H9 (cell line): ENCODE measurements at regions not wholly inside any gene's neighbourhood (a gene's known extent, or its start where the extent isn't known, plus 50 kb on each side); places are given as distances from the start of the nearest gene placed in this dataset.

Experiments
- DNase-seq: peaks from one replicate; pipeline ENCODE4 v3.0.0-alpha.2; 2017
- H2AFZ ChIP-seq: one replicate; pipeline ENCODE4 v1.6.1; 2013; ENCODE audit warnings: mild to moderate bottlenecking, low read length, control low read depth, moderate library complexity
- H2AK5ac ChIP-seq: 2 replicates; pipeline ENCODE4 v1.6.1; 2013; ENCODE audit warnings: low read length, control low read depth, mixed read lengths; ENCODE audit not compliant: insufficient read length
- H2BK120ac ChIP-seq: one replicate; pipeline ENCODE4 v1.6.1; 2013; ENCODE audit warnings: low read depth, mild to moderate bottlenecking, low read length, control low read depth, inconsistent platforms; ENCODE audit not compliant: poor library complexity, severe bottlenecking
- H2BK12ac ChIP-seq: 2 replicates; pipeline ENCODE4 v1.6.1; 2013; ENCODE audit warnings: low read length, control low read depth, mixed read lengths, low read depth; ENCODE audit not compliant: insufficient read length
- H2BK15ac ChIP-seq: 2 replicates; pipeline ENCODE4 v1.6.1; 2013; ENCODE audit warnings: low read depth, low read length, control low read depth
- H2BK20ac ChIP-seq: one replicate; pipeline ENCODE4 v1.6.1; 2013; ENCODE audit warnings: low read depth, mild to moderate bottlenecking, low read length, control low read depth, inconsistent platforms; ENCODE audit not compliant: poor library complexity, severe bottlenecking
- H2BK5ac ChIP-seq: 2 replicates; pipeline ENCODE4 v1.6.1; 2013; ENCODE audit warnings: low read length, control low read depth, mixed read lengths; ENCODE audit not compliant: insufficient read length
- H3K14ac ChIP-seq: 2 replicates; pipeline ENCODE4 v1.6.1; 2013; ENCODE audit warnings: low read length, control low read depth; ENCODE audit not compliant: insufficient read depth
- H3K18ac ChIP-seq: 2 replicates; pipeline ENCODE4 v1.6.1; 2013; ENCODE audit warnings: low read depth, mild to moderate bottlenecking, mixed read lengths, low read length, control low read depth; ENCODE audit not compliant: insufficient read length
- H3K23ac ChIP-seq: 2 replicates; pipeline ENCODE4 v1.6.1; 2013; ENCODE audit warnings: low read length, control low read depth, mixed read lengths, low read depth; ENCODE audit not compliant: insufficient read length
- H3K23me2 ChIP-seq: 2 replicates; pipeline ENCODE4 v1.6.1; 2013; ENCODE audit warnings: low read depth, mild to moderate bottlenecking, mixed read lengths, low read length, control low read depth; ENCODE audit not compliant: insufficient read length, poor library complexity, severe bottlenecking
- H3K27ac ChIP-seq: 2 replicates; pipeline ENCODE4 v1.5.1; 2013; ENCODE audit warnings: low read length, control low read depth, mixed read lengths, low read depth; ENCODE audit not compliant: insufficient read length
- H3K27me3 ChIP-seq: 2 replicates; pipeline ENCODE4 v1.6.1; 2013; ENCODE audit warnings: low read length, control low read depth, inconsistent platforms; ENCODE audit not compliant: insufficient read depth
- H3K4ac ChIP-seq: 2 replicates; pipeline ENCODE4 v1.6.1; 2013; ENCODE audit warnings: low read depth, mild to moderate bottlenecking, control low read depth, inconsistent platforms, low read length, moderate library complexity
- H3K4me1 ChIP-seq: 2 replicates; pipeline ENCODE4 v1.6.1; 2013; ENCODE audit warnings: low read length, control low read depth, inconsistent platforms; ENCODE audit not compliant: insufficient read depth
- H3K4me2 ChIP-seq: 2 replicates; pipeline ENCODE4 v1.6.1; 2013; ENCODE audit warnings: low read length, control low read depth, mixed read lengths; ENCODE audit not compliant: insufficient read length, insufficient read depth
- H3K56ac ChIP-seq: 2 replicates; pipeline ENCODE4 v1.6.1; 2013; ENCODE audit warnings: low read depth, mild to moderate bottlenecking, mixed read lengths, low read length, control low read depth; ENCODE audit not compliant: insufficient read length
- H3K79me1 ChIP-seq: 2 replicates; pipeline ENCODE4 v1.6.1; 2013; ENCODE audit warnings: low read depth, mild to moderate bottlenecking, moderate library complexity, low read length, control low read depth, inconsistent platforms; ENCODE audit not compliant: insufficient read depth, poor library complexity, severe bottlenecking
- H3K79me2 ChIP-seq: 2 replicates; pipeline ENCODE4 v1.6.1; 2013; ENCODE audit warnings: low read length, control low read depth, inconsistent platforms; ENCODE audit not compliant: insufficient read depth
- H3K9ac ChIP-seq: 2 replicates; pipeline ENCODE4 v1.6.1; 2013; ENCODE audit warnings: low read length, control low read depth, mixed read lengths; ENCODE audit not compliant: insufficient read length; ENCODE audit errors: extremely low read depth
- H3K9me3 ChIP-seq: one replicate; pipeline ENCODE4 v1.6.1; 2013; ENCODE audit warnings: low read depth, low read length, inconsistent platforms; ENCODE audit not compliant: control insufficient read depth
- H3T11ph ChIP-seq: one replicate; pipeline ENCODE4 v1.6.1; 2013; ENCODE audit warnings: mild to moderate bottlenecking, low read length, control low read depth, inconsistent platforms
- H4K20me1 ChIP-seq: one replicate; pipeline ENCODE4 v1.6.1; 2013; ENCODE audit not compliant: control insufficient read depth, insufficient read length, insufficient read depth
- H4K5ac ChIP-seq: 2 replicates; pipeline ENCODE4 v1.6.1; 2013; ENCODE audit warnings: low read depth, mild to moderate bottlenecking, mixed read lengths, low read length, control low read depth; ENCODE audit not compliant: insufficient read length
- H4K8ac ChIP-seq: replicated peaks from 2 replicates; pipeline ENCODE4 v1.6.1; 2013; ENCODE audit warnings: low read length, control low read depth, mixed read lengths, low read depth; ENCODE audit not compliant: insufficient read length
- H4K91ac ChIP-seq: 2 replicates; pipeline ENCODE4 v1.6.1; 2013; ENCODE audit warnings: low read depth, mild to moderate bottlenecking, moderate library complexity, mixed read lengths, low read length, control low read depth; ENCODE audit not compliant: insufficient read length
- H3K27ac Mint-ChIP-seq, 3 experiments: 2 replicates in 2 of 3; 3 replicates in 1 of 3; pipeline ENCODE4 v1.8.0; 2020 to 2021; ENCODE audit warnings: mixed read lengths in 3 of 3, mild to moderate bottlenecking in 1 of 3, moderate library complexity in 1 of 3
- H3K27me3 Mint-ChIP-seq: 2 replicates; pipeline ENCODE4 v1.8.0; 2021; ENCODE audit warnings: low read depth, mild to moderate bottlenecking, moderate library complexity, mixed read lengths
- H3K36me3 Mint-ChIP-seq, 3 experiments: 2 replicates in 2 of 3; 3 replicates in 1 of 3; pipeline ENCODE4 v1.8.0; 2020 to 2021; ENCODE audit warnings: low read depth in 3 of 3, mixed read lengths in 3 of 3; ENCODE audit not compliant: insufficient read depth in 1 of 3
- H3K4me1 Mint-ChIP-seq, 2 experiments: 2 replicates each; pipeline ENCODE4 v1.8.0; 2020; ENCODE audit warnings: mixed read lengths in 2 of 2
- H3K4me3 Mint-ChIP-seq, 2 experiments: 2 replicates in 1 of 2; 3 replicates in 1 of 2; pipeline ENCODE4 v1.8.0; 2020 to 2021; ENCODE audit warnings: mild to moderate bottlenecking in 2 of 2, mixed read lengths in 2 of 2, moderate library complexity in 1 of 2
- H3K9me3 Mint-ChIP-seq, 2 experiments: 2 replicates in 1 of 2; 3 replicates in 1 of 2; pipeline ENCODE4 v1.8.0; 2020; ENCODE audit warnings: mild to moderate bottlenecking in 2 of 2, mixed read lengths in 2 of 2, moderate library complexity in 1 of 2
- WGBS: extraction: QIAGEN DNeasy Blood & Tissue Kit; methylation state at CpG from one replicate; pipeline ENCODE4 v1.1.7; 2013; ENCODE audit warnings: missing lambda C conversion rate, low lambda C conversion rate, mixed read lengths; ENCODE audit not compliant: insufficient read length; ENCODE audit errors: extremely low coverage; 5-methylcytosine and 5-hydroxymethylcytosine counted together
- TF ChIP-seq, protein P1 (sequence below): fragments of 200-600 bp; sonication (generic); conservative IDR thresholded peaks from 3 replicates; pipeline ENCODE4 v1.8.0; 2021; ENCODE audit warnings: antibody characterized with exemption, mild to moderate bottlenecking

DNA sequence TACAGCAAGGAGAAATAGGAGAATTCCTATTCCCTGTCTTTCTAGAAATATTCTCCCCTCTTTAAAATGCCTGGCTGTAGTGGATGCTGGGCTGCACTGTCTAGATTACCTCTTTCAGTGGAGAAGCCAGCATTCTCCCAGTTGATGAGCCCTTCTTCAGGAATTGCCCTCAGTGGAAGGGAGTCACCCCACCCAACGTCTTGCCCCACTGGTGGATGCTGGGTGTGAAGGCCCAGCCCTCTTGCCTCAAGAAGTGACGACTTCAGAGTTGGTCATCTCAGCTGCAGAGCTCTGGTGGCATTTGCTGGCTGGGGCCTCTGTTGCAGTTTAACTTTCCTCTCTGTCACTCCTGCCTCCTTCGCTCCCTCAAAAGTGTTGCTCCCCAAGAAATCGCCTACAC, 248.2 kb downstream of the ATG4C start:
- H2BK15ac ChIP-seq, result no peak overlapping the region
- H2BK5ac ChIP-seq, result no peak overlapping the region
- H3K36me3 Mint-ChIP-seq, result peaks cover 0 to 6% (median 3%) of the 10 kb centered on the region in 3 experiments; a peak in 3 of 7 replicates
- H3K79me2 ChIP-seq, result no peaks in the 10 kb centered on the region
- no peaks in the 10 kb centered on the region for H3K4me1 ChIP-seq
- H3K23me2 ChIP-seq, result no peaks in the 10 kb centered on the region
- no peak for DNase-seq
- H3K9ac ChIP-seq, result no peak overlapping the region
- peaks cover 8% of the 10 kb centered on the region for H3K9me3 ChIP-seq
- no peak overlapping the region for H4K5ac ChIP-seq
- H4K20me1 ChIP-seq, result no peaks in the 10 kb centered on the region
- TF ChIP-seq, protein P1, sequence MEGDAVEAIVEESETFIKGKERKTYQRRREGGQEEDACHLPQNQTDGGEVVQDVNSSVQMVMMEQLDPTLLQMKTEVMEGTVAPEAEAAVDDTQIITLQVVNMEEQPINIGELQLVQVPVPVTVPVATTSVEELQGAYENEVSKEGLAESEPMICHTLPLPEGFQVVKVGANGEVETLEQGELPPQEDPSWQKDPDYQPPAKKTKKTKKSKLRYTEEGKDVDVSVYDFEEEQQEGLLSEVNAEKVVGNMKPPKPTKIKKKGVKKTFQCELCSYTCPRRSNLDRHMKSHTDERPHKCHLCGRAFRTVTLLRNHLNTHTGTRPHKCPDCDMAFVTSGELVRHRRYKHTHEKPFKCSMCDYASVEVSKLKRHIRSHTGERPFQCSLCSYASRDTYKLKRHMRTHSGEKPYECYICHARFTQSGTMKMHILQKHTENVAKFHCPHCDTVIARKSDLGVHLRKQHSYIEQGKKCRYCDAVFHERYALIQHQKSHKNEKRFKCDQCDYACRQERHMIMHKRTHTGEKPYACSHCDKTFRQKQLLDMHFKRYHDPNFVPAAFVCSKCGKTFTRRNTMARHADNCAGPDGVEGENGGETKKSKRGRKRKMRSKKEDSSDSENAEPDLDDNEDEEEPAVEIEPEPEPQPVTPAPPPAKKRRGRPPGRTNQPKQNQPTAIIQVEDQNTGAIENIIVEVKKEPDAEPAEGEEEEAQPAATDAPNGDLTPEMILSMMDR, result no peak
- no peak overlapping the region for H3K27ac ChIP-seq
- H4K91ac ChIP-seq, result no peak overlapping the region
- H3K27me3 ChIP-seq, result no peaks in the 10 kb centered on the region
- no peak overlapping the region for H3T11ph ChIP-seq
- H3K27ac Mint-ChIP-seq, result no peak overlapping the region
- peaks cover 2% of the 10 kb centered on the region; the same call in 1 of the 2 replicates for H3K27me3 Mint-ChIP-seq
- no peak overlapping the region for H2AK5ac ChIP-seq
- no peak overlapping the region for H3K4me2 ChIP-seq
- no peak overlapping the region for H3K14ac ChIP-seq
- H3K23ac ChIP-seq, result no peak overlapping the region
- no peak overlapping the region for H2BK12ac ChIP-seq
- H3K18ac ChIP-seq, result no peak overlapping the region
- no peak overlapping the region for H3K4me3 Mint-ChIP-seq
- H2BK20ac ChIP-seq, result no peak overlapping the region
- no CpG with 5 or more reads among the region's 4 CpGs for WGBS
- no peak overlapping the region for H3K56ac ChIP-seq
- no peak overlapping the region for H2AFZ ChIP-seq
- peaks cover 10 to 12% of the 10 kb centered on the region in 2 experiments; a peak in 4 of 5 replicates for H3K9me3 Mint-ChIP-seq
- H2BK120ac ChIP-seq, result peak overlapping the region; percentile 54
- H3K4ac ChIP-seq, result no peak overlapping the region
- peaks cover 7 to 10% of the 10 kb centered on the region in 2 experiments; a peak in 3 of 4 replicates for H3K4me1 Mint-ChIP-seq
- no peaks in the 10 kb centered on the region for H3K79me1 ChIP-seq
- H4K8ac ChIP-seq, result no peak overlapping the region
